GM12891 (cell line): ENCODE measurements at regions not wholly inside any gene's neighbourhood (a gene's known extent, or its start where the extent isn't known, plus 50 kb on each side); places are given as distances from the start of the nearest gene placed in this dataset.

ENCODE experiments used
- POLR2A ChIP-seq: IDR thresholded peaks from 2 replicates; pipeline ENCODE4 v1.6.1; 2011; ENCODE audit warnings: low read depth, low read length, control low read depth
- POLR2AphosphoS5 ChIP-seq: IDR thresholded peaks from 2 replicates; pipeline ENCODE4 v1.6.1; 2011; ENCODE audit warnings: low read depth, low read length, control low read depth
- SPI1 ChIP-seq: IDR thresholded peaks from 2 replicates; pipeline ENCODE4 v1.6.1; 2011; ENCODE audit warnings: low read depth, low read length, control low read depth

GRCh38 chr20:20843982-20844381 is 131.5 kb upstream of the RALGAPA2 start:
- TF ChIP-seq POLR2AphosphoS5: no peak
- no peak for TF ChIP-seq SPI1
- no peak for TF ChIP-seq POLR2A
